GM18498 (cell line): ENCODE measurements at regions not wholly inside any gene's neighbourhood (a gene's known extent, or its start where the extent isn't known, plus 50 kb on each side); places are given as distances from the start of the nearest gene placed in this dataset.

ENCODE experiments used
- ATAC-seq: cut with Tn5 transposase; IDR thresholded peaks from one replicate; pipeline ENCODE4 v1.9.1; 2021; ENCODE audit warnings: mild to moderate bottlenecking, moderate library complexity; ENCODE audit not compliant: unreplicated experiment

GRCh38 chr2:209331291-209331844 is 92.5 kb upstream of the MAP2 start:
- ATAC-seq, result no peak

GRCh38 chr2:209334188-209335017 is 89.4 kb upstream of the MAP2 start:
- peak; percentile 85 for ATAC-seq

- ATAC-seq, result no peak
These were observed 83.3 kb upstream of the MAP2 start for GRCh38 chr2:209340522-209340921.

DNA sequence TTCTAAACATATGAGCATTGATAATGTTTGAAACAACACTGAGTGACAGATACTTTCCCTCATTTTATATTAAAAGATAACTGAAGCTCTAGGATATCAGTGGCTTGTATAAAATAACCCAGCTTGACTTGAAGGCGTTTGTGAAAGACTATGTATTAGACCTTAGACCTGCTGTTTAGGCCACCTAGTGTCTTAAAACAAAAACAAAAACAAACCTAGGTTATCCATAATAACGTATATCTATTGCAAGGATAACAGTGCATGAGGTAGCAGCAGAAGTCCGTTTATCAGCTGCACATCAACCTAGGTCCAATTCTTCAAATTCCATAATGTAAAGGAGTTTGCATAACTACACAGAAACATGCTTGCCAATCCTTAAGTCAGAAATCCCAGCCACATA is 79.5 kb upstream of the MAP2 start:
- ATAC-seq, result no peak

GRCh38 chr2:209348433-209348832 is 75.4 kb upstream of the MAP2 start:
- ATAC-seq, result no peak

DNA sequence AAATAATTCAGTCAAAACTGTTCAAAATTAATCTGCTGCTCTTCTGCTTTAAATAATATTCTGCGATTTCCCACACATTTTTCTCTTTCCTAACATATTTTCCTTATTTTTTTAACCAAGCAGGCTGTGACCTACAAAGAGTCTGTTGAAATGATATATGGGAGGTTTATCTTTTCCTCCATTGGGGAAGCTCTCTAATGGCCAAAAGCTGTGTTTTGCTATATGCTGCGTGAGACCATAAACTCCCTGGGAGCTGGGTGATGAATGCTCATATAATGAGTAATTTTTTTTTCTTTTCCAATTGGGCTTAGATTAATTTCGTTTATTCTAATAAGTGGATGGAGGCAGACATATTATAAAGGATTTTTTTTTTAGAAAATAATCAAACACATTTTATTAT is 72.2 kb upstream of the MAP2 start:
- no peak for ATAC-seq

- ATAC-seq, result no peak
These were observed 64.9 kb upstream of the MAP2 start for GRCh38 chr2:209358992-209359391.

- ATAC-seq, result no peak
These were observed 56.6 kb upstream of the MAP2 start for GRCh38 chr2:209367075-209367747.

- ATAC-seq, result no peak
These were observed 55.4 kb upstream of the MAP2 start for GRCh38 chr2:209368406-209368805.

- ATAC-seq, result peak; percentile 74
These were observed 54.9 kb upstream of the MAP2 start for GRCh38 chr2:209368914-209369313.

- no peak for ATAC-seq
These were observed 54.2 kb upstream of the MAP2 start for GRCh38 chr2:209369656-209370055.

GRCh38 chr2:209371407-209371806 is 52.4 kb upstream of the MAP2 start:
- ATAC-seq, result no peak
